Activated gamma-delta T cell treated with Interleukin-2 at 50 U/mL for 16 hours (primary cell): ENCODE measurements at regions not wholly inside any gene's neighbourhood (a gene's known extent, or its start where the extent isn't known, plus 50 kb on each side); places are given as distances from the start of the nearest gene placed in this dataset.

ENCODE experiments used
- DNase-seq: peaks from one replicate; pipeline ENCODE4 v3.0.0-alpha.2; 2020

DNA sequence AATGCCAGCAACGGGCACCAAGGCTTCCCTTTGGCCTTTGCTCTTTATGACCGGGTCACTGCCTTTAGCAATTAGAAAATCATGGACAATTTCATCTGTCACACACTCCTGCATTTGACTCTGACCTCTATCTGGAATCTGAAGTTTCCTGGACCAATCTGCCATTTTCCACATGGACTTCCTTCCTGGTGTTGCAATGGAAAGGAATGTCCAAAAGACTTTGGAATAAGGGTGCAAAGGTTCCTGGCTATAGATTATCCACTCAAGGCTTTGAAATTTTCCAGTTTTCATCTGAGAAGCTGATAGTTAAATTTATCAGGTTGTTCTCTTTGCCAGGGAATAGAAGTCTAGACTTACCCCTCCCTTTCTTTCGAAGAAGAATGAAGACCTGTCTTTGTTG is 523.1 kb upstream of the ZNF462 start:
- no peak for DNase-seq

DNA sequence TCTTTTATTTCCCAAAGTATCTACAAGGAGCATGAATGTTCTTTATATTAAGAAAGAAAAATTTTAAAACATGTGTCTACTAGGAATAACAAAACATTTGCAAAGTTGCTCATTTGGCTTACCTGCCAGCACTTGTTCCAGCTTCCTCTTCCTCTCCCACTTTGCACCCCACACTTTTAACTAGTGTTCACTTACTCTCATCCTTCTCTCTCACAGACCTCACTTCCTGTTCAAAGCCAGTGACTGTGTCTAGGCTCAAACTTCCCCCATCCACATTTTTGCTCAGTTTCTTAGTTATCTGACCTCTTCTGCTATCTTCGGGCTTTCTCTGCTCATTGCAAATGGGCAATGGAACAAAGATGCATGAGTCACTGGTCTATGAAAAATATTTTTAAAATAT is 512.2 kb upstream of the ZNF462 start:
- no peak for DNase-seq

DNA sequence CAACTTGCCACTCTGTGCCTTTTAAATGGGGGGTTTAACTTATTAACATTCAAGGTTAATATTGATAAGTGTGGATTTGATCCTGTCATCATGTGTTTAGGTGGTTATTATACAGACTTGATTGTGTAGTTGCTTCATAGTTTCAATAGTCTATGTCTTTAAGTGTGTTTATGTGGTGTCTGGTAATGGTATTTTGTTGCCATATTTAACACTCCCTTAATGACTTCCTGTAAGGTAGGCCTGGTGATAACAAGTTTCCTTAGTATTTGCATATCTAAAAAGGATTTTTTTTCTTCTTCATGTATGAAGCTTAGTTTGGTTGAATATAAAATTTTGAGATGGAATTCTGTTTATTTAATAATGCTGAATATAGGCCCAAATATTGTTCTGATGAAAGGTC is 506.0 kb upstream of the ZNF462 start:
- no peak for DNase-seq

DNA sequence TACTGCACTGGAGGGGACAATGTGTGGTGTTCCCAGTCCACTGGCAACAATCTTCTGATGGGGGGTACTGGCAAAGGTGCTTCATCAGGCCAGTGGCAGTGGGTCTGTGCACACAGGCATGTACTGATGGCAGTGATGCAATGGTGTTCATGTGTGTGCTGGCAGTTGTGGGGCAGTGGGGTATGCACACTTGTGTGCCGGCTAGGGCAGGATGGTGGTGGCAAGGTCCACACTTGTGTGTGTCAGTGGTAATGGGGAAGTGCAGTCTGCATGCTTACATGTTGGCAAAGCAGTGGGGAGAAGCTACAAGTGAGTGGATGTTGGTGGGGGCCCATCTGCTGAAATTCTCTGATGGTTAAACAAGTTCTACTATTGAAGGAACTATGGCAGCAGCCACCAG is 504.6 kb upstream of the ZNF462 start:
- DNase-seq, result no peak

DNA sequence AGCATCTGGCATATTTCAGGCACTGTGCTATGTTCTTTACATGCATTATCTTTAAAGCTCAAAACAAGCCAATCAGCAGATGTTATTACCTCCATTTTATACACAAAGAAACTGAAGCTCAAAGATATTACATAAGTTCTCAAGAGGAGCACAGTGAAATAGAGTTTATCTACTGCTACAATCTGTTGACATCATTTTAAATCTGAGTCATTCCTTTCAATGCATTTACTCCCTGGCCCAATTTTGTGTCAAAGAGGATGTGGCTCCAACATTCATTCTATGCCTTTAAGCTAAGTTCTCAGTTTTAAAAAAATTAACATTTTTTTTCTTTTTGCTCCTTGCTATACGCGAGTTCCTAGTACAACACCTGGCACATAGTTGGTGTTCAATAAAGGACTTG is 486.3 kb upstream of the ZNF462 start:
- DNase-seq, result no peak

DNA sequence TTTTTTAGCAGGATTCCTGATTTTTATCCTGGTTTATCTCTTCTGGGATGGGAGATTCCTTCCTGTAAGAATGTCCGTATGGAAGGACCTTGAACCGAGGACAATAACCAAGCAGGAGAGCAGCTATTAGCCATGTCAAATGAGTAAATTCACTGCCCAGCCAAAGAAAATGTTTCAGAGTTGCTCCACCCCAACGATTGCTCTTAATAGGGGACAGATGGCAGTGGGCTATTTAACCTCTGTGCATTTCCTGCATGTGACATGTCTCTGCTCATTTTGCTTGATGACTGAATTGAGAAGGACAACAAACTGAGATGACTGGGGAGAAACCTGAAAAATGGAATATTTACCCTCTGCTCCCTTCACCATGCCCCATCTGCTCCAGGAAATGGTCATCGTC is 479.9 kb upstream of the ZNF462 start:
- DNase-seq, result no peak

DNA sequence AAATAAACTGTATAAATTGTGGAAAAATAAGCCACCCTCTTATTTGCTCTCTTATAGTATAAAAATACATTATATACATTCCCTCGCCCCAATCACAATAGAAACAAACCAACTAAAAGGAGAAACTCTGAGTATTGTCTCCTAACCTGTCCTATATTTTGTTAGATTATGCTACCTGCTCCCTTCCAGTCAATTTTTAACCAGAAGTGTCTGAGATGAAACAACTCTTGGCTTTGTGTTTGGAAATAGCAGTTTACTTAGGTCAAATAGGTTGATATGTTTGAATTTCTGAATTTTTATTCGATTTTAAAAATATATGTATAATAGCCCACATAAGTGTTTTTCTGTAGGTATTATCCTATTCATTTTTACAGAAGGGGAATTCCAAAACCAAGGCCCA is 475.0 kb upstream of the ZNF462 start:
- DNase-seq, result no peak

DNA sequence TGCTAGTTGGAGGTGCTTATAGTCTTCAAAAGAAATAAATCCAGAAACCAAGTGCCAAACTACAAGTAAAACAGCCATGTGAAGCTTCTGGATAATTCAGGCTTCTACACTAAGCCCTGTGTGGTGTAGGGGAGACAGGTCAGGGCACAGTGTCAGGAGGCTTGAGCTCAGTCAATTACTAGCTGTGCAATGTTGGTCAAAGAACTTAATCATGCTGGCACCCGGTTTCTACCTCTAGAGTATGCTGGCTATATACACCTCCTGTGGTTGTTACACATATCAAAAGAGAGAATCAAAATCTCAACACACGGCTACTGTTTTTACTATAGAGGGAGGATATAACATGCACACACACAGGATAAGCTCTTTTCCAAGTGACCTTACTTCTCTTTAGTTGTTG is 469.7 kb upstream of the ZNF462 start:
- no peak for DNase-seq

DNA sequence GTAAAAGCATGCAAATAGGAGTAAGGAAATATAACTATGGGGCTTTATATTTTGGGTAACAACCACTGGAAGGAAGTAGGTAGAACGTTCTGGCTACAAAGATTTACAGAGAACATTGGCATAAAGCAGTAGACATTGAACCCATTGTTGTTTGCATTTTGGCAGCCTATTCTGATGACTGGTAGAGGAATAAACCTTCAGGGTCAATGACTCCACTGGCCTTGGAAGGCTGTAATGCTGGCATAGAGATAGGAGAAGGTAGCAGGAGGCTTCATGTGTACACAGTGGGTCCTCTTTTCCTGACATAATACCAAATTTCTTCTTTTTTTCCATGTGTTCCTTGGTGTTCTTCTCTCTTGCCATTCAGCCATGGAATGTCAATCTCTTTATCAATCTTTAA is 462.8 kb upstream of the ZNF462 start:
- DNase-seq, result no peak

DNA sequence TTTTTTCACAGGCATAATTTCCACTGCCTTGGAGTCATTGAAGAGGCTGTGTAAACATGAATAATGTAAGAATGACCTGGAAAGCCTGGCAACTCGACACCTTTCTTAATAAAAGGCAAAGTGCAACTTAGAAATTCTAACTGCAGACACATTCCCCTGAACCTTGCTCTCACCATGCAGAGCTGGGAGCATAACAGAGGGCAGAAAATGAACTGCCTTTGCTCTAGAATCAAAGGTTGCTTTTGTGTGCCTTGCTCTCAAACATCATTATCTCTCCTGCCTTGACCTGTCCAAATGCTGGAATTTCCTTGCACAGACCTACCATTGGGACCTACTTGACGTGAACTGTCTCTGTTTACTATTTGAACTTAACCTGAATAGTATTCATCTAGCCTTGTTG is 462.0 kb upstream of the ZNF462 start:
- DNase-seq, result no peak

DNA sequence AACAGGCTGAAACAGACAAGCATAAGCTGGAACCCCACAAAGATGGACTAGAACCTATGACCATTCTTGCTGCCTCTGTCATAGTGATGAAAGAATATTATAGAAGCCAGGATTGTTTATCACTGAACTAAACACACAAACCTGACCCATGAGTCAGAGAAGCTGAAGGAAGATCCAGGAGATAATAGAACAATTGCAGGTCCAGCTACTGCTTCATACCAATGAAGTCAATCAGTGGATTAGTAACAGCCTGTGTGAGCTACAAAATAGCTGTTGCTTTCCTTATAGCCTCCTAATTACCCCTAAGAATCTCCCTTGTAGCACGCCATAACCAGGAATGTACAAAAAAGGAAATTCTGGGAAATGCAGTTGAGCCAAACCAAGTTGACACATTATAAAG is 459.9 kb upstream of the ZNF462 start:
- DNase-seq, result no peak

DNA sequence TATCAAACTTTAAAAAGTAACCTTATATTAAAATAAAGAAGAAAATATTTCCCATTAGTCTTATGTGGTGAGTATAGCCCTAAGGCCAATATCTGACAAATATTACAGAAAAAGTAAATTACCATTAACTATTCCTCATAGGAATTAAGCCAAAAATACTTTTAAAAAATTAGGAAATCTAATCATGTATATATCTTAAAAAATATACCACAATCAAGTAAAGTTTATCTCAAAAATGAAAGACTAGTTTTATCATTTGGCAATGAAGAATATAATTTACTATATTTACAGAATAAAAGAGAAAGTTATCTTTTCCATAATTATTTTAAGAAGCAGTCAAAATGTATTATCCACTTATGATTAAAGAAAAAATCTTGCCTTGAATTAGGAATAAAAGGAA is 458.8 kb upstream of the ZNF462 start:
- no peak for DNase-seq

DNA sequence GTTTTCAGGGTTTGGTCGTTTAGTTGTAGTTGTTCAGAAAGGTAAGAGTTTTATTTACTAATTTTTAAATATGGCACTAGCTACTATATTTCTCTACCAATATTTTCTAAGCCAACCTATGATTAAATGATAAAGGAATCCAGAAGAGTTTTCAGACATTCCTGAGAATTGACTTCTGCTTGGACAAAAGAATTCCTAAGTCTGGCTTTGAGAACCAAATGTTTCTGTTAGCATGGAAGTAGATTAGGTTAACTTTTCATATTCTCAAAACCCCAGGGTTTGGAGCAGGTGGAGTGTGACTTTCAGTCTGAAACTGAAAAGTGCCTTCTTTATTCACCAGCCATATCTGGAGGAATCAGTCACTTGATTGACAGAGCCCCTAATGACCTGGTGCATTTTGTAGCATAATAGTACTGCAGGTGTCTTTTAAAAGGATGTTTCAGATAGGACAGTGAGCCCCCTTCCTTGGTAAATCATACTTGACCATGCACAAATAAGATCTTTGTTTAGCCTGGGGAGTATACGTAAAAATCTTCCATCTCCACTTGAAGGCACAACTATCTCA is 457.0 kb upstream of the ZNF462 start:
- no peak for DNase-seq

DNA sequence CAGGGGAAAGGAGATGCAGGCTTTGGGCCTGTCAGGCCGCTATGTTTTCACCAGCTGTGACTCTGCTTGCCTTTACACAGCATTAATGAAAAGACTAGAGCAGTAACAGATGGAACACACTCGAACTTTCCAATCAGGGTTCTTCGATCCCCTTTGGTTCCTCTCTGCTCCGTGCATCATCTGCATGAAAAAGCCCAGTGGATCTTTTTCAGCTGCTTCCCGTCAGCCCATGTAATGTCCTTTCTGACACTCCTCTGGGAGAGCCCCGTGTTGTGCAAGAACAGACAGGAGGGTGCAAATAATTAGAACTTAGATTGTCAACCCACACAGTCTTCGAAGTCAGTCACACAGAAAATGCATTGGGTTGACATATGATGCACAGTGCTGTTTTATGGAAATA is 448.9 kb upstream of the ZNF462 start:
- no peak for DNase-seq

DNA sequence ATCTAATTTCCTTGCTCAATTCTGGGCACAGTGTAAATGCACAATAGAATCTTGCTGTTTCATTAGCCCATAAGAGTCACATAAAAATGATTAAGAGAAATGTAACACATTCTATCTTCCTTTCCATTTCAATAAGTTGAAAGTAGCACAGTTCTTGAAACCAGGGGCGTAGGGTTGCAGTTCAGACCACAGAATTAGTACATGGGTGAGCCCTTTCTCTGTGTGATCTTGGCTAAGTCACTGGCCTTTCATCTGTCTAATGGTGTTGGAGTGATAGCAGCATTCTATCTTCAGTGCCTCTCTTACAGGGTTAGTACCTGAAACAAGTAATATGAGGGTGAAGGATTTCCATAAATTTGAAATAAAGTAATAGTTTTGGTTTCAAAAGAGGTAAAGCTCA is 445.3 kb upstream of the ZNF462 start:
- DNase-seq, result no peak

DNA sequence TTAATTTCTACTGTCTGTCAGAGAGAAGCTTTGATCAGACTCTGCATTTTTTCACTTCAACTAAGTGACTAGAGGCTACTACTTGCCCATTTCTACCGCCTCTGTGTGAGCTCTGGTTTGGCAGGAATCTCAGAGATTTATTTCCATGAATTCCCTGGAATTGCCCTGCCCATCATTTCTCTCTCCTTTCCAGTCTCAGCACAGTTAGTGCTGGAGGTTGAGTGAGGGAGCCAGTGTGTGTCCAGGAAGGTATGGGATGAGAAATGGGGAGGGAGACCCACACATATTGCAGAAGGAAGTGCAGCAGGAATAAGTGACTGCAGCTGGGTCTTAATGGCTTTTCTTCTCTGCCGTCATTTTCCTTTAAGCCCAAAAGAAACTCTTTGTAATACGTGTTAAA is 443.1 kb upstream of the ZNF462 start:
- DNase-seq, result no peak

DNA sequence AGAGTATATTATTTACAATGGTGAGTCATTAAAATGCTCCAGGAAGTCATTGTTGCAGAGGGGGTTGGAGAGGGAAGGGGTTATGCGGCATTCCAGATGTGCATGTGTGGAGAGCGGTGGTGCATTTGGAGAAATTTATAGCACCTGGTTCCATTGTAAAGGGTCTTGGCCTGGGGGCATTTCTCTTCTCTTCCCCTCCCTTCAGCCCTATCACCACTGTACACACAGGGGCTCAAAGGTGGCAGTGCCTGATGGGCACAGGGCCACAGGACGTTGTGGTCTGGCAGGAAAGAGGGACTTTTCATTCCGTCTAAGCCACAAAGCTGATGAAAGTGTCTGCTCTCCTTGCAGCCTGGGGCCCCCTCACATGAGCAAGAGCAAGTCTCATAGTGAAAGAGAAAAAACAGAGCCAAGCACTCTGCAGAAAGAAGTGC is 442.4 kb upstream of the ZNF462 start:
- DNase-seq, result no peak

DNA sequence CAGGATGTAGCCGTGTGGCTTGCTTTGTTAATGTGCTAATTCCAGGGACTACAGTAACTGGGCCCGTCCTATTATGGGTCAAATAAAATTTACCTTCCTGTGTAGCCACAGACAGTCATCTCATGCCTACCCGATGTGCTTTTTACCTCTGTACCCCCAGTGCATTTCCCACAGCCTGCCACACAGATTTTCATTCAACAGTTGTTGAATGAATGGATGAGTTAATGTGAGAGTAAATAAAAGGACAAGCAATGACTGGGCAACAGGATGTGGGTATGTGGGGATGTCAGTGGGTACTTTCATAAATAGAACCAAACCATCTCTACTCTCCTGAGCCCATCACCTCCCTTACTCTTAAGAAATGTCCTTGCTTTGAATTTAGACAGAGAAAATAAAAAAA is 441.2 kb upstream of the ZNF462 start:
- DNase-seq, result no peak

DNA sequence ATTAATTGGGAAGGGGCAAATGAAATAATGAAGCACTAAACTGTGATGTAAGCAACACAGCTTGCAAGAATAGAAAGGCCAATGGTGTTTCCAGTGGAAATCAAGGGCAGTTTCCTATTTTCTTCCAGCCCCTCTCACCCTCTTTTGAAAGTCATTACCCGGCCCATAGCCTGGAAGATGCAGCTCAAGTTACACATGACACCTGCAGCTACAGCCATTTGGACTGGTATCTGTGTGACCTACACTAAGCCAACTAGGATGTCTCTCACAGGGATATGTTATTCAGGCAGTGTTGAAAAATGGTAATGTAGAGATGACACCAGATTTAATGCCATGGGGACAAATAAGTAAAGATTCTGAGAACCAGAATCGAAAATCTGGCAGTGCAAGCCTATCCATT is 439.4 kb upstream of the ZNF462 start:
- DNase-seq, result no peak

DNA sequence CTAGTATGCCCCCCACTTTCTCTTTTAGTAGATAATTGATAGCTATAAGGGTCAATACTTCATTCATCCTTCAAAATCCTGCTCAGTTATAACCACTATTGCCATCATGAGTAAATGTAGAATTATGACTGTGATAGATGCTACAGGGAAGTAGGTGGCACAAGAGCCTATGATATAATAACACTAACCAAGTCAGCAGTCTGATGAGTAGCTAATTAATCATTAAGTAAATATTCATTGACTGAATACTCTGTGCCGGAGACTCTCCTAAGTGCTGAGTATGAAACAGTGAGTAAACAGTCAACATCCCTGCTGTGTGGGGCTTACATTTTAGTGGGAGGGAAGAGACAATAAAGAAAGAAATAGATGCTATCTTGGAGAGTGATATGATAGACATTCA is 430.3 kb upstream of the ZNF462 start:
- DNase-seq, result no peak

DNA sequence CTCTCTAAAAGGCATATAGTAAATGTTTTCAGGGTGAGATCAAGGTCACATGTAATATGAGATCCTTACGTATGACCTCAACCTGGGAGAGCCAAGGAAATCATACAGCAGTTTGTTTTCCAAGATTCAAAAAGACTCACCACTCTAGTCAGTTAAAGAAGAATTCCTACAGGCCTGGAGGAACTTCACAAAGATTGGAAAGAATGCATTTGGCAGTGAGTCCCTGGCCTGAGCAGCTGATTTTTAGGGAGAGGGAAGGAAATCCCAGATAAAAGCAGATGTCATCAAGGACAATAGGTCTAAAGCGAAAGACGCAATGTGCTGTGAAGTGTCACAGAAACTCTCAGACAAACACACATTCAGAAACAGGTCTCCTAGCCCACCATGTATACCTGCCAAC is 424.0 kb upstream of the ZNF462 start:
- no peak for DNase-seq

DNA sequence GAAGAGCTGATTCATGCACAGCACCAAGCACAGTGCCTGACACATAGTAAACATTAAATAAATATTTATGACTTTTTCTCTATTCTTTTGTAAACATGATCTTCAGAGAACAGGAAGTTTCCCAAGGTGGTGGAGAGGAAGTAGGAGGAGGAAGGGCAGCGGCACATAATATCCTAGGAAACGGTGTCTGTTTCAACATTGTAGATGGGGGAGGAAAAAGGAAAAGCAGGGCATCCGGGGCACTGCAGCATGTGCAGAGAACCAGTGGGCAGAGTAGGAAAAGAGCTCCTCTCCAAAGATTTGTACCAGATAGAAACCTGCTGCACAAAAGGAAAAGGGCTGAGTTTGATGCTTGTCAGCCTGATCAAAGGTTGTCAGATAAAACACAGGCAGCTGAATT is 421.7 kb upstream of the ZNF462 start:
- DNase-seq, result no peak

DNA sequence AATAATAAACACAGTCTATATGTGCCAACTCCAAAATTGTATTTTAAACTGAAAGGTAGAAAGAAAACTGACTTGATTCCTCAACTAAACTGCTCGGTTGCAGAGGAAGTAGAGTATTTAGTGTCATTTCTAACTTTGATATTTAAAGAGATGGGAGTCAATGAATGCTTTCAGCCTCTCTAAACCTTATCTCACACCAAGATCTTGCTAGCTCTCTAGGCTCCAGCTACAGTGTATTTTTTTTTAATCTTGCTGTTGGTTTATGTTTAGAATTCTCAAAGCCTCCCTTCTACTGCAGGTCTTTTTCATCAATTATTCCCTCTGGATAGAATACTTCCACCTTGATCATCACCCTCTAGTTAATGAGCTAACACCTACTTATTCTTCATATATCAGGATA is 419.4 kb upstream of the ZNF462 start:
- DNase-seq, result no peak

DNA sequence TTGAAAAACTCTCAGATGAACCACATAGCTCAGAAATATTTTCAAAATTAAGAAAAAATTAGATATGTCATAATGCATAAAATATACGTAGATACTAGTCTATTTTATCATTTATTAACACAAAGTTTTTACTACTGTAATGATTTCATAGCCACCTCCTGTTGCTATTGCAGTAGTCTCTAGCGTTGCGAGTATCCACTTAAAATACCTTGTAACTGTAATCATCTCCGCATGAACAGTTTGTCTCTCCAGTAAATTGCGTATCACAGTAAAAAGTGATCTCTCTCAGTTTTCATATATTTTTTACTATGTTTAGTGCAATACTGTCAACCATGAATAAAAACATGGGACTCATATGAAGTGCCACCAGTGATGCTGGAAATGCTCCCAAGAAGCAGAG is 417.9 kb upstream of the ZNF462 start:
- no peak for DNase-seq

DNA sequence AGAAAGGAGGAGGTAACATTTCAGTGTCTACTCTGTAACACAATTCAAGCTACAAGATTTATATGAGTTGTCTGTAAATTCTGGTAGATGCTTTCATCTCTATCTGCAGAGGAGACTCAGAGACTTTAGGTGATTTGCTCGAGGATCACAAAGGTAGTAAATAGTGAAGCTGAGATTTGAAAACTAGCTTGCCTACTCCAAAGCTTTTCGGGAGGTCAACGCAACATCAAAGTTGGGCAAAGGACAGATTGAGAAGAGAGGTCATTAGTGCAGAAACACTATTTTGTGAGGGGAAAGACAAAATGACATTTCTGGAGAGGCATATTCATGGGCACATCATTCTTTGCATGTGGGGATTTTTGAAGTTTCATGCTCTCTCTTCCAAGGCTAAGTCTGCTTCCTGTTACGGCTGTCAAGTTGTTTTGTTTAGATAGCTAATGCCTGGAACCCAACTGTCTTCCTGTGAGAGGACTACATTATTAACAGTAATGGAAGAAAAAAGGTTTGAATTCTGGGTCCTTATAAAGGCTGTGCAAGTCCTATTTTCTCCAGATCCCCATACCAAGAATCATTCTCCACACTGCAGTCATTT is 413.5 kb upstream of the ZNF462 start:
- DNase-seq, result no peak

DNA sequence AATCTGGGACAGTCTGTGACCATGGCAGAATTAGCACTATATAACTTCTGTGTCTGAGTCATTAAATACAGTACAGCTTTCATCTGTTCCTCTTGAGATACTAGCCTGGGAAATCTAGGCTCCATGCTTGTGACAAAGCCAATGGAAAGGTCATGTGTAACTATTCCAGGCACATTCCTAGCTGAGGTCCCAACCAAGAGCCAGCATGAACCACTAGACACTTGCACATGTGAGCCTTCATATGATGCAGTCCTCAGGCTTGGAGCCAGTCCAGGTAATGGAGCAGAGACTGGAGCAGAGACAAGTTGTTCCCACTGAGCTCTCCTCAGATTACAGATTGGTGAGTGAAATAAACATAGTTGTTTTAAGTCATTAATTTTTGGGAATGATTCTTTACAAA is 412.4 kb upstream of the ZNF462 start:
- DNase-seq, result no peak
